Type B pancreatic cell (in vitro differentiated cells): ENCODE measurements at regions not wholly inside any gene's neighbourhood (a gene's known extent, or its start where the extent isn't known, plus 50 kb on each side); places are given as distances from the start of the nearest gene placed in this dataset.

Source experiments
- DNase-seq: peaks from one replicate; pipeline ENCODE4 v3.0.0; 2021; ENCODE audit warnings: mixed read lengths; ENCODE audit not compliant: unreplicated experiment; ENCODE audit errors: extremely low spot score
- H3K27ac Mint-ChIP-seq: 2 replicates; pipeline ENCODE4 v1.8.0; 2021; ENCODE audit warnings: mild to moderate bottlenecking, mixed read lengths
- H3K27me3 Mint-ChIP-seq: 2 replicates; pipeline ENCODE4 v1.8.0; 2021; ENCODE audit warnings: mixed read lengths
- H3K36me3 Mint-ChIP-seq: 2 replicates; pipeline ENCODE4 v1.8.0; 2021; ENCODE audit warnings: mixed read lengths
- H3K4me1 Mint-ChIP-seq: one replicate; pipeline ENCODE4 v1.8.0; 2021; ENCODE audit warnings: mixed read lengths; ENCODE audit not compliant: unreplicated experiment
- H3K4me3 Mint-ChIP-seq: 2 replicates; pipeline ENCODE4 v1.8.0; 2021; ENCODE audit warnings: mild to moderate bottlenecking, mixed read lengths
- H3K9me3 Mint-ChIP-seq: 2 replicates; pipeline ENCODE4 v1.8.0; 2021; ENCODE audit warnings: mixed read lengths
- CTCF ChIP-seq: fragments of 200-600 bp; sonication (generic); conservative IDR thresholded peaks from 2 replicates; pipeline ENCODE4 v1.5.0; 2021; ENCODE audit warnings: antibody characterized with exemption, mild to moderate bottlenecking

- Mint-ChIP-seq H3K4me3 (no peak overlapping the region), H3K27ac (peak overlapping the region; percentile 33), H3K4me1 (peaks cover 22% of the 10 kb centered on the region), H3K27me3 (no peaks in the 10 kb centered on the region), H3K36me3 (peaks cover 4% of the 10 kb centered on the region), H3K9me3 (peaks cover 14% of the 10 kb centered on the region)
- no peak for TF ChIP-seq CTCF
- DNase-seq = no peak
These were observed 748.2 kb downstream of the DIAPH3 start for GRCh38 chr13:59415498-59415897.

DNA sequence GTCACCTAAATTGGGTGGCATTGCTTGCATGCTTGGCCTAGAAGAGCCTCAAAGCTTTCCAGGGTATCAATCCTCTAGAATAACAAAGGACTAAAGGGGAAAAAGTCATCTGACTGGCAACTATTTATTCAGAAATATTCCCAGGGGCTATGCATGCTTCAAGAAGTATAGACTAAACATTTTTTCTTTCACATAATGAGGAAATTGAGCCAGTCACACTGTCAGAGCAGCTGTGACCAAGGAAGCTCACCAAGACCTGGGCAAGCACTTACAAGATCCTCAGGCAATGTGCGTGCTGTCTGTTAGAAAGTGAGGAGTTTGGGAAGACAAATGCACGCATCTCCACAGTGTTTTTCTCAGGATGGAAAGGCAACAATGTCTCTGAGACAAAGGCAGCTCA, 747.2 kb downstream of the DIAPH3 start:
- DNase-seq = no peak
- H3K9me3 Mint-ChIP-seq = peaks cover 8% of the 10 kb centered on the region
- peaks cover 3% of the 10 kb centered on the region for H3K36me3 Mint-ChIP-seq
- no peaks in the 10 kb centered on the region for H3K27me3 Mint-ChIP-seq
- H3K27ac Mint-ChIP-seq = no peak overlapping the region
- no peak for TF ChIP-seq CTCF
- peaks cover 22% of the 10 kb centered on the region for H3K4me1 Mint-ChIP-seq
- no peak overlapping the region for H3K4me3 Mint-ChIP-seq

GRCh38 chr13:59422646-59423045, 741.1 kb downstream of the DIAPH3 start:
- Mint-ChIP-seq H3K4me3 (no peak overlapping the region), H3K4me1 (peaks cover 9% of the 10 kb centered on the region), H3K9me3 (peaks cover 8% of the 10 kb centered on the region), H3K27ac (no peak overlapping the region), H3K36me3 (no peaks in the 10 kb centered on the region), H3K27me3 (no peaks in the 10 kb centered on the region)
- DNase-seq = no peak
- no peak for TF ChIP-seq CTCF

GRCh38 chr13:59423708-59424340, 739.9 kb downstream of the DIAPH3 start:
- Mint-ChIP-seq H3K36me3 (no peaks in the 10 kb centered on the region), H3K27me3 (no peaks in the 10 kb centered on the region), H3K27ac (no peak overlapping the region), H3K4me3 (no peak overlapping the region), H3K9me3 (peaks cover 8% of the 10 kb centered on the region), H3K4me1 (peaks cover 8% of the 10 kb centered on the region)
- no peak for TF ChIP-seq CTCF
- DNase-seq = no peak

GRCh38 chr13:59424661-59425060, 739.1 kb downstream of the DIAPH3 start:
- Mint-ChIP-seq H3K4me1 (peaks cover 8% of the 10 kb centered on the region), H3K9me3 (peaks cover 8% of the 10 kb centered on the region), H3K36me3 (no peaks in the 10 kb centered on the region), H3K27me3 (no peaks in the 10 kb centered on the region), H3K27ac (no peak overlapping the region), H3K4me3 (no peak overlapping the region)
- TF ChIP-seq CTCF = no peak
- no peak for DNase-seq
